Tibial artery (tissue), 4 donors: ENCODE measurements at regions not wholly inside any gene's neighbourhood (a gene's known extent, or its start where the extent isn't known, plus 50 kb on each side); places are given as distances from the start of the nearest gene placed in this dataset.

Source experiments
- DNase-seq, 2 donors: peaks; one replicate each; pipeline ENCODE4 v3.0.0-alpha.2; 2019
- H3K27ac ChIP-seq, 2 donors: fragments of 200-600 bp; sonication (generic) in 1 of 2; 1 replicate in 1 of 2; 2 replicates in 1 of 2; pipeline ENCODE4 v1.5.1; 2018 to 2019; ENCODE audit warnings: mild to moderate bottlenecking in 1 of 2
- H3K27me3 ChIP-seq, 2 donors: fragments of 200-600 bp; sonication (generic) in 1 of 2; one replicate each; pipeline versions ENCODE4 v1.5.1 to v1.6.0; 2016 to 2019
- H3K36me3 ChIP-seq, 3 donors: fragments of 200-600 bp; sonication (generic) in 2 of 3; one replicate each; pipeline ENCODE4 v1.5.1; 2016 to 2019; ENCODE audit warnings: mild to moderate bottlenecking in 2 of 3
- H3K4me1 ChIP-seq, 4 donors: fragments of 200-600 bp; sonication (generic) in 2 of 4; 1 replicate in 3 of 4; 2 replicates in 1 of 4; pipeline ENCODE4 v1.5.1; 2016 to 2019
- H3K4me3 ChIP-seq, 2 donors: fragments of 200-600 bp; sonication (generic) in 1 of 2; 1 replicate in 1 of 2; 2 replicates in 1 of 2; pipeline ENCODE4 v1.5.1; 2018 to 2019; ENCODE audit warnings: mild to moderate bottlenecking in 2 of 2
- H3K9me3 ChIP-seq, 3 donors: fragments of 200-600 bp; sonication (generic) in 1 of 3; one replicate each; pipeline ENCODE4 v1.5.1; 2016 to 2019
- intact Hi-C: fragments of 100-400 bp; cut with DNase I; formaldehyde crosslinking; loops from one replicate; pipeline ENCODE4 v1.15.0; 2023; ENCODE audit warnings: low total_unique reads
- TF ChIP-seq, protein P1 (sequence below), 2 experiments: fragments of 200-600 bp in 1 of 2; fragments of 450-650 bp in 1 of 2; IDR thresholded peaks; one replicate each; pipeline ENCODE4 v1.5.1; 2017 to 2019; ENCODE audit warnings: antibody characterized with exemption in 2 of 2, mild to moderate bottlenecking in 1 of 2, moderate library complexity in 1 of 2

DNA sequence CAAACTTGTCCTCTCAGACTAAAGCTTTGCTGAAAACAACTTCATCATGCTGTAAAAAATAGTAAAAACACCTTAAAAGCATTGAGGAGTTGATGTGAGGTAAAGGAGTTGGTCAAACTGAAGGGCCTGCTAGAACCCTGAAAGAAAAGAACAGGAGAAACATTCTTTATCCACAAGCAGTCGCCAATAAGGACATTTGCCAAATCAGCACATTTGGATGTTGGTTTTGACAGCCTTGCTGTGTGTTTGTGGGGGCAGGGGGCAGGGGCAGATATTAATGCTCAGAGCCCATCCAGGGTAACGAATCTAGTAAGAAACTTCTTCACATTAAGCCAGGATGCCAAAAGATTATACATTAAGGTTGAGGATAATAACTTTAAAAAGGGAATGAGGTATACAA, 399.9 kb upstream of the ZFHX3 start:
- TF ChIP-seq, protein P1, sequence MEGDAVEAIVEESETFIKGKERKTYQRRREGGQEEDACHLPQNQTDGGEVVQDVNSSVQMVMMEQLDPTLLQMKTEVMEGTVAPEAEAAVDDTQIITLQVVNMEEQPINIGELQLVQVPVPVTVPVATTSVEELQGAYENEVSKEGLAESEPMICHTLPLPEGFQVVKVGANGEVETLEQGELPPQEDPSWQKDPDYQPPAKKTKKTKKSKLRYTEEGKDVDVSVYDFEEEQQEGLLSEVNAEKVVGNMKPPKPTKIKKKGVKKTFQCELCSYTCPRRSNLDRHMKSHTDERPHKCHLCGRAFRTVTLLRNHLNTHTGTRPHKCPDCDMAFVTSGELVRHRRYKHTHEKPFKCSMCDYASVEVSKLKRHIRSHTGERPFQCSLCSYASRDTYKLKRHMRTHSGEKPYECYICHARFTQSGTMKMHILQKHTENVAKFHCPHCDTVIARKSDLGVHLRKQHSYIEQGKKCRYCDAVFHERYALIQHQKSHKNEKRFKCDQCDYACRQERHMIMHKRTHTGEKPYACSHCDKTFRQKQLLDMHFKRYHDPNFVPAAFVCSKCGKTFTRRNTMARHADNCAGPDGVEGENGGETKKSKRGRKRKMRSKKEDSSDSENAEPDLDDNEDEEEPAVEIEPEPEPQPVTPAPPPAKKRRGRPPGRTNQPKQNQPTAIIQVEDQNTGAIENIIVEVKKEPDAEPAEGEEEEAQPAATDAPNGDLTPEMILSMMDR (IDR thresholded peaks at IDR 0.05): no peak
- no peak overlapping the region for H3K27ac ChIP-seq

DNA sequence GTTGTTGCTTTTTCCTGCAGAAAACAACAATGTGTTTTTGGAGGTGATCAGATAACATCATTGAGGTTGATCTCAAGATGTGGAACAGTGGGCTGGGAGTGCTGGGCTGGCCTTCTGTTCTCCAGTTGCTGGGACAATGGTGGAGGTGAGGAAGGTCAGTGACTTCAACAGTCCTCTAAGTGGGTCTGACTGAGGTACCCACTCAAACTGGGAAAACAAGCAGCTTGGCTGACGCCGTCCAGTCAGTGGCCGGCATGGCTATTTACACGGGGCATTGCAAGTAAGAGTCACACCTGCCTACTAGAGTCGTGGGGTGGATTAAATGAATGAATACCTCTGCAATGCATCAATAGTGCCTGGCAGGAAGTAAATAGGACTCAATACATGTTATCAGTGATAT, 386.7 kb upstream of the ZFHX3 start:
- TF ChIP-seq, protein P1 (IDR thresholded peaks at IDR 0.05): no peak
- no peaks in the 10 kb centered on the region for H3K27me3 ChIP-seq
- H3K4me3 ChIP-seq: no peak overlapping the region
- H3K36me3 ChIP-seq: no peaks in the 10 kb centered on the region
- no peaks in the 10 kb centered on the region for H3K4me1 ChIP-seq
- no peaks in the 10 kb centered on the region for H3K9me3 ChIP-seq
- no peak overlapping the region for H3K27ac ChIP-seq
- intact Hi-C loops: no loop called here
- no peak for DNase-seq

More for the DNA sequence above, 399.9 kb upstream of the ZFHX3 start:
- H3K9me3 ChIP-seq: peaks cover 5 to 18% (median 9%) of the 10 kb centered on the region in 3 donors
- no peak for DNase-seq
- no peaks in the 10 kb centered on the region for H3K4me1 ChIP-seq
- H3K36me3 ChIP-seq: no peaks in the 10 kb centered on the region
- intact Hi-C loops: no loop called here
- H3K27me3 ChIP-seq: no peaks in the 10 kb centered on the region
- no peak overlapping the region for H3K4me3 ChIP-seq

DNA sequence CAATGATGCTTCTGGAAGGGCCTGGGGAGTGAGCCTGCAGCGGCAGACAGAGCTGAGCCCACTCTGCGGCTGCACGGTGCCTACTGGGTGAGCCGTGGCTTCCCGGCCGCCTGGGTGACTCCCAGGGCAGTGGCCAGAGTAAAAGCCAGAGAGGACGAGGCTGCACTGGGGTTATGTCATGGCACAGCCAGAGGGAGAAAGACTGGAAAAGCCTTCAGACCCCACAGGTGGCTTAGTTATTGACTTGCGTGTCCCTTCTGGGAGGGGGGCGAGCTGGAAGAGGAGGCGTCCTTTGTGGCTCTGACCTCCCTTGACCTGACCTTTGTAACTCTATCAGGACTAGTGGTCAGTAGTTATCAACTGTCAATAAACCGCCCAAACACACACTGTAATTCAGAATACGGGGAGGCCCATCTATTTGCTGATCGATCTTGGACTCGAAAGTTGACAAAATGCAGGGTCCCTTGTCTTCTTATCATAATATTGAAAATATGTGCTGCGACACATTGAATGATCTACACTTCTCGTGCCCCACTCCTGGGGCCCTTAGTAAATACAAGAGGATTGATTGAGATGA, 385.9 kb upstream of the ZFHX3 start:
- TF ChIP-seq, protein P1 (IDR thresholded peaks at IDR 0.05): no peak
- Histone ChIP-seq H3K4me1 (no peaks in the 10 kb centered on the region), H3K27ac (no peak overlapping the region), H3K4me3 (no peak overlapping the region), H3K9me3 (no peaks in the 10 kb centered on the region), H3K36me3 (no peaks in the 10 kb centered on the region), H3K27me3 (no peaks in the 10 kb centered on the region)
- DNase-seq: no peak
- intact Hi-C loops: no loop called here

DNA sequence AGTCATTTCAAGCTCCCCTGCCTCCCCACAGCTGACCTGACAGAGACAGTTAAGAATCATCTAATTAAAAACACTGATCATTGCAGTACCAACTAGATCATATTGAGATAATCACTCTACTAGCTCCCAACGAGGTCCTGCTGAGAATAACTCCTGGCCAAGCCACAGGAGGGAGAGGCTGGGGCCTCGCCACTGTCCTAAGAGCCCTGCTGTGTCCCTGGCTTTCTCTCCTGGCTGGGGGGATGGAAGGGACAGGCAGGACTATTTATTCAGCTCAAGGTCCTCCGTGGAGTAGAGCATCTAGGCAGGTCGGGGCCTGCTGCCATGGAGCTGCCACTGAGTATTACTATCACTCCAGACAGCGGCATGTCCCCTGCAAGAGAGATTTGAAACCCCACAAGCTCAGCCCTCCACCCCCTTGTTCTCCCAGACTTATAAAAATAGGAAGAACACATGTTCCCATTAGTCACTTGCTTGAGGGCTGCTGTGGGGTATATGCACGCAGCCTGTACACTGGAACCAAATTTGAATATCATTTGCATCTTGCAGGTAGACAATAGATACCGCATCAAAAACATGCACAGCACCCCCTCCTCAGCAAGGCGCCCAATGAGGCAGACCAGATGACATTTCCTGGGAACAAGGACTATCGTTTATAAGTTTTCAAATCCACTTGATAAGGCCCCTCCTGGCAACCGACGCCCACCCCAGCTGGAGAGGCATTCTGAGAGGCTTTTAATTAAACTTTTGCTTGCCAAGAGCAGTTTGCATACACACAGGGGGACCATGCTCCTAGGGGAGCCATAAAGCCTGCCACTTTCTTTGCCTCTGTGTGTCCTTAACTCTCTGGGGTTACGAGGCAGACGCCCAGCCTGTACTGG, 385.2 kb upstream of the ZFHX3 start:
- Histone ChIP-seq H3K4me3 (no peak overlapping the region), H3K9me3 (no peaks in the 10 kb centered on the region), H3K36me3 (no peaks in the 10 kb centered on the region), H3K27ac (no peak overlapping the region), H3K4me1 (no peaks in the 10 kb centered on the region), H3K27me3 (no peaks in the 10 kb centered on the region)
- TF ChIP-seq, protein P1 (IDR thresholded peaks at IDR 0.05): no peak
- no peak for DNase-seq
- intact Hi-C loops: no loop called here

DNA sequence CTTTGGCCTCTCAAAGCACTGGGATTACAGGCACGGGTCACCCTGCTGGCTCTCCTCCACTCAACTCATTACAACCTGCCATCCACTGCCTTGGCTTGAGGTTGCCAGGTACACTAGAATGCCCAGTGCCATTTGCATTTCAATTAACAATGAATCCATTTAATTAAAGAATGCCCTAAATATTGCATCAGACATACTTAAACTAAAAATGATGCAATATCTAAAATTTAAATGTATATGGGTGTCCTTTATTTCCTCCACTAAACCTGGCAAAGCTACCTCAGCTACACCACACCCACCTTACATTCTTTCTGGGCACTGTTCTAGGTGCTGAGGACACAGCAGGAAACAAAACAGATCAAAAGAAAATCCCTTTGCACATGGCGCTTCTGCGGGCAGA, 382.2 kb upstream of the ZFHX3 start:
- Histone ChIP-seq H3K4me3 (no peak overlapping the region), H3K27ac (no peak overlapping the region), H3K9me3 (no peaks in the 10 kb centered on the region), H3K27me3 (no peaks in the 10 kb centered on the region), H3K4me1 (no peaks in the 10 kb centered on the region), H3K36me3 (no peaks in the 10 kb centered on the region)
- TF ChIP-seq, protein P1 (IDR thresholded peaks at IDR 0.05): no peak
- intact Hi-C loops: no loop called here
- DNase-seq: no peak
